ENCODE measurements at regions not wholly inside any gene's neighbourhood (a gene's known extent, or its start where the extent isn't known, plus 50 kb on each side); places are given as distances from the start of the nearest gene placed in this dataset.

- no peak for DNase-seq (ENCODE audit: low read depth in 1 of 2, low spot score in 1 of 2)
- TF ChIP-seq CTCF (IDR thresholded peaks at IDR 0.05; ENCODE audit: low read depth, low read length), result no peak
- H3K36me3 ChIP-seq, result no peaks in the 10 kb centered on the region
- no peak overlapping the region for H3K27ac ChIP-seq
- H3K27me3 ChIP-seq, result no peaks in the 10 kb centered on the region
- no peak overlapping the region for H3K4me3 ChIP-seq
- H3K4me1 ChIP-seq (ENCODE audit: low read depth), result peaks cover 14% of the 10 kb centered on the region
- no peaks in the 10 kb centered on the region for H3K9me3 ChIP-seq (ENCODE audit: low read depth)
These were observed 207.7 kb downstream of the TBX18 start for GRCh38 chr6:84556541-84557335.

- Histone ChIP-seq H3K27me3 (no peaks in the 10 kb centered on the region), H3K4me1 (ENCODE audit: low read depth) (peaks cover 4% of the 10 kb centered on the region), H3K27ac (no peak overlapping the region), H3K9me3 (ENCODE audit: low read depth) (no peaks in the 10 kb centered on the region), H3K36me3 (no peaks in the 10 kb centered on the region), H3K4me3 (no peak overlapping the region)
- no peak for TF ChIP-seq CTCF (IDR thresholded peaks at IDR 0.05; ENCODE audit: low read depth, low read length)
- DNase-seq (ENCODE audit: low read depth in 1 of 2, low spot score in 1 of 2), result no peak
These were observed 209.7 kb downstream of the TBX18 start for GRCh38 chr6:84554706-84555105.

- no peaks in the 10 kb centered on the region for H3K9me3 ChIP-seq (ENCODE audit: low read depth)
- H3K4me3 ChIP-seq, result no peak overlapping the region
- peak in 1 of 2 donors; percentile 83 for DNase-seq (ENCODE audit: low read depth in 1 of 2, low spot score in 1 of 2)
- peaks cover 4% of the 10 kb centered on the region for H3K4me1 ChIP-seq (ENCODE audit: low read depth)
- no peak for TF ChIP-seq CTCF (IDR thresholded peaks at IDR 0.05; ENCODE audit: low read depth, low read length)
- no peak overlapping the region for H3K27ac ChIP-seq
- H3K27me3 ChIP-seq, result no peaks in the 10 kb centered on the region
- no peaks in the 10 kb centered on the region for H3K36me3 ChIP-seq
These were observed 210.3 kb downstream of the TBX18 start for GRCh38 chr6:84554074-84554473.

- no peak overlapping the region for H3K4me3 ChIP-seq
- DNase-seq (ENCODE audit: low read depth in 1 of 2, low spot score in 1 of 2), result no peak
- TF ChIP-seq CTCF (IDR thresholded peaks at IDR 0.05; ENCODE audit: low read depth, low read length), result no peak
- H3K27ac ChIP-seq, result no peak overlapping the region
- H3K4me1 ChIP-seq (ENCODE audit: low read depth), result peaks cover 4% of the 10 kb centered on the region
- H3K9me3 ChIP-seq (ENCODE audit: low read depth), result no peaks in the 10 kb centered on the region
- no peaks in the 10 kb centered on the region for H3K36me3 ChIP-seq
- no peaks in the 10 kb centered on the region for H3K27me3 ChIP-seq
These were observed 210.9 kb downstream of the TBX18 start for GRCh38 chr6:84553527-84553926.

GRCh38 chr6:84551797-84552196 lies 212.6 kb downstream of the TBX18 start:
- TF ChIP-seq CTCF (IDR thresholded peaks at IDR 0.05; ENCODE audit: low read depth, low read length), result no peak
- DNase-seq (ENCODE audit: low read depth in 1 of 2, low spot score in 1 of 2), result no peak
- no peaks in the 10 kb centered on the region for H3K9me3 ChIP-seq (ENCODE audit: low read depth)
- no peak overlapping the region for H3K4me3 ChIP-seq
- H3K36me3 ChIP-seq, result no peaks in the 10 kb centered on the region
- H3K4me1 ChIP-seq (ENCODE audit: low read depth), result peaks cover 16% of the 10 kb centered on the region
- H3K27me3 ChIP-seq, result no peaks in the 10 kb centered on the region
- H3K27ac ChIP-seq, result no peak overlapping the region

Measured in cardiac muscle cell (in vitro differentiated cells and primary cell).